ENCODE measurements at regions not wholly inside any gene's neighbourhood (a gene's known extent, or its start where the extent isn't known, plus 50 kb on each side); places are given as distances from the start of the nearest gene placed in this dataset.

DNA sequence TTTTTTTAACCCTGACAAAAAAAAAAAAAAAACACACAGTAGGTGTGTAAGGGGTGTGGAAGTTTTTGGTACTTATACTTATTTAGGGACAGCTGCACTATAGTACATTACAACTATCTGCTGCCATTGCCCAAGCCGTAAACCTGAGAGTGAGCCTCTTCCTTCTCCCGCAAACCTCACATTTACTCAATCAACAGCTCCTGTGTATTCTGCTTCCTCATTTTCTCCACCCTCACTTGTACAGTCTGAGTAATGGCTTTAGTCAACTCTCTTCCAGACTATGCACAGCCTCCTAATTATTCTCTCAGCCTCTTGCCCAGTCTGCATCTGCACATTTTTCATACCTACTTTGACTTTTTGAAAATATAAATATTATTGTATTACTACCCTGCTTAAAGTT, 362.0 kb downstream of the ADAM29 start:
- H4K8ac ChIP-seq (ENCODE audit: extremely low read depth, insufficient read depth, low read length), result no peak overlapping the region
- H3K79me1 ChIP-seq (ENCODE audit: low read depth, low read length), result no peaks in the 10 kb centered on the region
- no peak overlapping the region for H3K4ac ChIP-seq (replicated peaks; ENCODE audit: insufficient read length, low read depth, low read length)
- H3K18ac ChIP-seq (ENCODE audit: extremely low read depth, low read length), result no peak overlapping the region
- FAIRE-seq (no peak), DNase-seq (ENCODE audit: low read depth in 1 of 2, low spot score in 2 of 2) (no peak)
- H3K9me3 ChIP-seq (ENCODE audit: insufficient read depth in 2 of 2, low read depth in 1 of 2, low read length in 1 of 2), result no peaks in the 10 kb centered on the region
- H3K27ac ChIP-seq (ENCODE audit: low read depth, low read length), result no peak overlapping the region
- H3K79me2 ChIP-seq (ENCODE audit: control insufficient read depth in 1 of 2, insufficient read depth in 2 of 2, low read length in 2 of 2), result no peaks in the 10 kb centered on the region
- no peak overlapping the region for H3K56ac ChIP-seq (replicated peaks; ENCODE audit: insufficient read length, low read depth, low read length)
- H3K23ac ChIP-seq (ENCODE audit: insufficient read length), result no peak overlapping the region
- peaks cover 0 to 5% (median under 1%) of the 10 kb centered on the region in 4 experiments; a peak in 2 of 7 replicates for H3K4me1 ChIP-seq (replicated peaks in 1 of 4; ENCODE audit: control insufficient read depth in 3 of 4, insufficient read depth in 4 of 4, low read length in 3 of 4)
- CTCF ChIA-PET (ENCODE audit: partially characterized antibody), result interaction anchor here (0.5 to 1.5 kb wide), 2 partner anchors 257 to 683 kb away, joined by 3 to 6 read pairs; no protein-coding TSS in a partner anchor
- H2BK5ac ChIP-seq (ENCODE audit: low read depth, low read length), result no peak overlapping the region
- H3K36me3 ChIP-seq (ENCODE audit: control insufficient read depth in 2 of 4, insufficient read depth in 4 of 4, low read length in 3 of 4), result no peaks in the 10 kb centered on the region
- 94% methylated on average over 2 of the region's 2 CpGs; no CpG with 5 or more reads in 1 of the 2 experiments for WGBS, 2 experiments (ENCODE audit: extremely low coverage in 1 of 2, insufficient coverage in 1 of 2, insufficient read length in 1 of 2, insufficient replicate concordance in 2 of 2, low coverage in 1 of 2, low lambda C conversion rate in 2 of 2, missing lambda C conversion rate in 1 of 2)
- no peak overlapping the region for H3K9ac ChIP-seq (replicated peaks in 1 of 4; ENCODE audit: extremely low read depth in 1 of 4, low read depth in 3 of 4, low read length in 3 of 4)
- no peak overlapping the region for H2BK12ac ChIP-seq (ENCODE audit: low read depth, low read length)
- H3K4me2 ChIP-seq (ENCODE audit: insufficient read depth in 1 of 2, low read depth in 2 of 2, low read length in 2 of 2), result no peak overlapping the region
- no peak overlapping the region for H2BK15ac ChIP-seq (ENCODE audit: low read length)
- POLR2A ChIA-PET (ENCODE audit: partially characterized antibody), result no interaction called here
- no peak overlapping the region for H4K91ac ChIP-seq (replicated peaks; ENCODE audit: insufficient read length, low read length)
- no peak overlapping the region for H2BK20ac ChIP-seq (ENCODE audit: low read length)
- no peaks in the 10 kb centered on the region for H3K23me2 ChIP-seq (ENCODE audit: low read depth, low read length)
- no peaks in the 10 kb centered on the region for H3K27me3 ChIP-seq (replicated peaks in 1 of 4; ENCODE audit: control insufficient read depth in 3 of 4, extremely low read depth in 1 of 4, insufficient read depth in 3 of 4, low read length in 3 of 4)
- no peaks in the 10 kb centered on the region for H4K20me1 ChIP-seq (replicated peaks in 1 of 2; ENCODE audit: control insufficient read depth in 1 of 2, insufficient read depth in 2 of 2, low read length in 2 of 2)
- H2AFZ ChIP-seq (ENCODE audit: low read length), result 0 out of 2 replicates have a peak overlapping the region, but pooled peaks have one; percentile 94
- H4K5ac ChIP-seq (ENCODE audit: insufficient read length, low read depth, low read length), result no peak overlapping the region
- H3K4me3 ChIP-seq (ENCODE audit: extremely low read depth in 1 of 4, insufficient read depth in 2 of 4, low read depth in 3 of 4, low read length in 4 of 4), result no peak overlapping the region
- H2AK5ac ChIP-seq (ENCODE audit: low read depth, low read length), result no peak overlapping the region
- no peak overlapping the region for H3K14ac ChIP-seq (ENCODE audit: insufficient read length)
- no peak overlapping the region for H2BK120ac ChIP-seq (replicated peaks; ENCODE audit: low read depth, low read length)
- TF ChIP-seq TEAD4 (IDR thresholded peaks at IDR 0.05; ENCODE audit: low read depth, low read length), result no peak
- no peak for TF ChIP-seq SUZ12 (IDR thresholded peaks at IDR 0.05; ENCODE audit: low read length)
- TF ChIP-seq SIN3A (conservative IDR thresholded peaks at IDR 0.05 in 1 of 2, IDR thresholded peaks at IDR 0.05 in 1 of 2; ENCODE audit: low read depth in 1 of 2, low read length in 2 of 2), result no peak
- TF ChIP-seq CEBPB (IDR thresholded peaks at IDR 0.05; ENCODE audit: low read depth, low read length), result no peak
- TF ChIP-seq MAFK (IDR thresholded peaks at IDR 0.05; ENCODE audit: low read depth, low read length), result no peak
- no peak for TF ChIP-seq CHD1 (IDR thresholded peaks at IDR 0.05; ENCODE audit: low read depth, low read length)
- TF ChIP-seq SIRT6 (IDR thresholded peaks at IDR 0.05; ENCODE audit: low read length), result no peak
- no peak for TF ChIP-seq CBX5 (IDR thresholded peaks at IDR 0.05; ENCODE audit: low read depth, low read length)
- no peak for TF ChIP-seq TAF7 (optimal IDR thresholded peaks at IDR 0.05; ENCODE audit: borderline replicate concordance, low read depth, low read length)
- no peak for TF ChIP-seq JUN (IDR thresholded peaks at IDR 0.05; ENCODE audit: low read depth, low read length)
- TF ChIP-seq CHD2 (IDR thresholded peaks at IDR 0.05; ENCODE audit: low read length), result no peak
- TF ChIP-seq BACH1 (IDR thresholded peaks at IDR 0.05; ENCODE audit: low read length), result no peak
- TF ChIP-seq, protein P1, sequence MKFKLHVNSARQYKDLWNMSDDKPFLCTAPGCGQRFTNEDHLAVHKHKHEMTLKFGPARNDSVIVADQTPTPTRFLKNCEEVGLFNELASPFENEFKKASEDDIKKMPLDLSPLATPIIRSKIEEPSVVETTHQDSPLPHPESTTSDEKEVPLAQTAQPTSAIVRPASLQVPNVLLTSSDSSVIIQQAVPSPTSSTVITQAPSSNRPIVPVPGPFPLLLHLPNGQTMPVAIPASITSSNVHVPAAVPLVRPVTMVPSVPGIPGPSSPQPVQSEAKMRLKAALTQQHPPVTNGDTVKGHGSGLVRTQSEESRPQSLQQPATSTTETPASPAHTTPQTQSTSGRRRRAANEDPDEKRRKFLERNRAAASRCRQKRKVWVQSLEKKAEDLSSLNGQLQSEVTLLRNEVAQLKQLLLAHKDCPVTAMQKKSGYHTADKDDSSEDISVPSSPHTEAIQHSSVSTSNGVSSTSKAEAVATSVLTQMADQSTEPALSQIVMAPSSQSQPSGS (IDR thresholded peaks at IDR 0.05; ENCODE audit: low read length), result no peak
- no peak for TF ChIP-seq RFX5 (IDR thresholded peaks at IDR 0.05; ENCODE audit: borderline replicate concordance, low read depth, low read length)
- TF ChIP-seq CREB1 (IDR thresholded peaks at IDR 0.05), result no peak

Measured in H1 (cell line).